Heart right ventricle (tissue), 16 donors: ENCODE measurements at regions not wholly inside any gene's neighbourhood (a gene's known extent, or its start where the extent isn't known, plus 50 kb on each side); places are given as distances from the start of the nearest gene placed in this dataset.

Source experiments
- ATAC-seq, 8 donors: fragments of 200-7000 bp; cut with Tn5 transposase; one replicate each; pipeline ENCODE4 v1.9.1; 2020; ENCODE audit warnings: mild to moderate bottlenecking in 8 of 8, moderate library complexity in 8 of 8, moderate number of reproducible peaks in 1 of 8
- DNase-seq, 2 donors: peaks; one replicate each; pipeline ENCODE4 v3.0.0-alpha.2; 2020
- H3K27ac ChIP-seq, 10 donors: fragments of 200-600 bp; sonication (generic) in 2 of 10; one replicate each; pipeline versions ENCODE4 v1.5.0 to v1.8.0; 2020 to 2022; ENCODE audit warnings: mild to moderate bottlenecking in 3 of 10
- H3K27me3 ChIP-seq, 7 donors: fragments of 200-600 bp; one replicate each; pipeline ENCODE4 v1.8.0; 2021 to 2022; ENCODE audit warnings: mild to moderate bottlenecking in 2 of 7
- H3K36me3 ChIP-seq, 9 donors: fragments of 200-600 bp; sonication (generic) in 1 of 9; one replicate each; pipeline versions ENCODE4 v1.5.0 to v1.8.0; 2020 to 2022; ENCODE audit warnings: mild to moderate bottlenecking in 2 of 9
- H3K4me1 ChIP-seq, 9 donors: fragments of 200-600 bp; sonication (generic) in 1 of 9; one replicate each; pipeline versions ENCODE4 v1.5.0 to v1.8.0; 2020 to 2022; ENCODE audit warnings: mild to moderate bottlenecking in 4 of 9
- H3K4me3 ChIP-seq, 10 donors: fragments of 200-600 bp; sonication (generic) in 2 of 10; one replicate each; pipeline versions ENCODE4 v1.5.0 to v1.8.0; 2020 to 2022; ENCODE audit warnings: mild to moderate bottlenecking in 7 of 10, moderate library complexity in 2 of 10
- H3K9me3 ChIP-seq, 11 donors: fragments of 200-600 bp in 10 of 11; sonication (generic) in 2 of 11; one replicate each; pipeline versions ENCODE4 v1.5.0 to v1.8.0; 2013 to 2022; ENCODE audit warnings: mild to moderate bottlenecking in 2 of 11, control low read depth in 1 of 11, moderate library complexity in 1 of 11
- CTCF ChIP-seq, 9 donors: fragments of 200-600 bp; sonication (generic) in 2 of 9; IDR thresholded peaks; one replicate each; pipeline versions ENCODE4 v1.5.0 to v1.8.0; 2021 to 2022; ENCODE audit warnings: antibody characterized with exemption in 9 of 9, mild to moderate bottlenecking in 5 of 9, moderate library complexity in 1 of 9
- WGBS, 2 donors: extraction: QIAGEN DNeasy Blood & Tissue Kit; methylation state at CpG; one replicate each; pipeline ENCODE4 v1.1.7; 2013; ENCODE audit warnings: inconsistent platforms in 1 of 2; 5-methylcytosine and 5-hydroxymethylcytosine counted together
- intact Hi-C, 10 donors: fragments of 100-400 bp; cut with DNase I; formaldehyde crosslinking; loops; one replicate each; pipeline versions ENCODE4 v1.11.1 to v1.14.2; 2022
- donor health status: Arrhythmogenic right ventricular cardiomyopathy.
- donor health status: ischemic (EF 13 %, LVEDD 7.1; RV severe dilation, severe dysfunction).
- donor health status: healthy with polysubstance abuse.
- donor health status: DM: no; HTN: yes; CAD: no.
- donor health status: DM: no; HTN: no; CAD: no.
- donor health status: ischemic (EF 25% LVEDD 6.9; RV normal size, moderate dysfunction).
- donor health status: ischemic (EF 25% LVEDD 5.7; RV mildly dilated, moderate dysfunction).
- donor health status: healthy.
- donor health status: DM: yes; HTN: yes; CAD: no.
- donor health status: Ischemic cardiomyopathy.
- donor health status: ischemic (EF 35%, LVEDD 5.7; RV mildly dilated, moderate dysfunction).
- donor health status: nonischemic (EF 11% LVEDD 7.7; RV severe dilation, severe dysfunction).
- donor health status: DM: yes; HTN: yes; CAD: no.
- donor health status: PGD.
- donor health status: ischemic (EF 29% LVEDD 5.4; RV normal size, mild dysfunction).
- donor health status: nonischemic (EF 23%, LVEDD 6.1; RV moderate dilation, normal function).

- H3K9me3 ChIP-seq, result no peaks in the 10 kb centered on the region
- no peak for ATAC-seq
- intact Hi-C loops, result loop anchor here in 1 of 10 donors (10.0 kb wide), 1 partner anchor 74 kb away; no protein-coding TSS in a partner anchor
- no peak overlapping the region for H3K4me3 ChIP-seq
- 70 to 80% methylated on average over 5 of the region's 5 CpGs for WGBS, 2 donors
- H3K36me3 ChIP-seq, result no peaks in the 10 kb centered on the region
- no peak for TF ChIP-seq CTCF (IDR thresholded peaks at IDR 0.05)
- peaks cover 0 to 8% (median 0%) of the 10 kb centered on the region in 9 donors for H3K4me1 ChIP-seq
- no peak for DNase-seq
- no peaks in the 10 kb centered on the region for H3K27me3 ChIP-seq
- H3K27ac ChIP-seq, result no peak overlapping the region
These were observed 88.8 kb upstream of the PCDH18 start for GRCh38 chr4:137621056-137621455.

GRCh38 chr4:137614491-137614890 lies 82.2 kb upstream of the PCDH18 start:
- ATAC-seq, result no peak
- no peak for TF ChIP-seq CTCF (IDR thresholded peaks at IDR 0.05)
- no peaks in the 10 kb centered on the region for H3K27me3 ChIP-seq
- no peaks in the 10 kb centered on the region for H3K36me3 ChIP-seq
- no peak for DNase-seq
- no peak overlapping the region for H3K27ac ChIP-seq
- intact Hi-C loops, result no loop called here
- H3K4me3 ChIP-seq, result no peak overlapping the region
- no peaks in the 10 kb centered on the region for H3K9me3 ChIP-seq
- 95% methylated on average over 1 of the region's 1 CpG for WGBS, 2 donors
- H3K4me1 ChIP-seq, result peaks cover 0 to 3% (median 0%) of the 10 kb centered on the region in 9 donors

GRCh38 chr4:137611998-137612700 lies 79.9 kb upstream of the PCDH18 start:
- intact Hi-C loops, result no loop called here
- Histone ChIP-seq H3K27me3 (no peaks in the 10 kb centered on the region), H3K36me3 (no peaks in the 10 kb centered on the region), H3K9me3 (no peaks in the 10 kb centered on the region), H3K4me3 (no peak overlapping the region), H3K27ac (no peak overlapping the region), H3K4me1 (peaks cover 0 to 3% (median 0%) of the 10 kb centered on the region in 9 donors)
- TF ChIP-seq CTCF (IDR thresholded peaks at IDR 0.05), result no peak
- no peak for DNase-seq
- WGBS, 2 donors, result 52 to 69% methylated on average over 3 of the region's 3 CpGs
- no peak for ATAC-seq

GRCh38 chr4:137610960-137611359 lies 78.7 kb upstream of the PCDH18 start:
- DNase-seq (no peak), ATAC-seq (no peak)
- Histone ChIP-seq H3K9me3 (no peaks in the 10 kb centered on the region), H3K36me3 (no peaks in the 10 kb centered on the region), H3K4me1 (peaks cover 0 to 3% (median 0%) of the 10 kb centered on the region in 9 donors), H3K4me3 (no peak overlapping the region), H3K27ac (no peak overlapping the region), H3K27me3 (no peaks in the 10 kb centered on the region)
- peak in 6 of 9 donors; percentile 14 to 44 (median 22) for TF ChIP-seq CTCF (IDR thresholded peaks at IDR 0.05)
- 96 to 100% methylated on average over 2 of the region's 2 CpGs for WGBS, 2 donors
- intact Hi-C loops, result no loop called here
